H1 (cell line): ENCODE measurements at regions not wholly inside any gene's neighbourhood (a gene's known extent, or its start where the extent isn't known, plus 50 kb on each side); places are given as distances from the start of the nearest gene placed in this dataset.

Experiments used
- CTCF ChIA-PET: fragments of 300-600 bp; sonication (Branson Sonifier 250); formaldehyde crosslinking; loops from one replicate; lab custom pipeline; 2021; ENCODE audit not compliant: partially characterized antibody; lab: Charles Lee
- POLR2A ChIA-PET: fragments of 300-600 bp; sonication (Branson Sonifier 250); formaldehyde crosslinking; loops from one replicate; lab custom pipeline; 2021; ENCODE audit warnings: inconsistent platforms; ENCODE audit not compliant: partially characterized antibody; lab: Charles Lee
- DNase-seq, 2 experiments: peaks; one replicate each; pipeline versions ENCODE4 v3.0.0 to v3.0.0-alpha.2; 2010 to 2022; ENCODE audit warnings: low spot score in 2 of 2, low read depth in 1 of 2, mixed read lengths in 1 of 2
- FAIRE-seq: peaks from 2 replicates; lab custom pipeline; 2011; peaks lifted over from hg19 to GRCh38; lab: Jason Lieb, UNC
- H2AFZ ChIP-seq: 2 replicates; pipeline ENCODE4 v1.8.1; 2012; ENCODE audit warnings: low read length, inconsistent platforms
- H2AK5ac ChIP-seq: 2 replicates; pipeline ENCODE4 v1.6.1; 2013; ENCODE audit warnings: low read depth, low read length
- H2BK120ac ChIP-seq: replicated peaks from 2 replicates; pipeline ENCODE3; 2013; ENCODE audit warnings: low read depth, low read length, inconsistent platforms
- H2BK12ac ChIP-seq: 2 replicates; pipeline ENCODE4 v1.6.1; 2013; ENCODE audit warnings: low read depth, low read length
- H2BK15ac ChIP-seq: 2 replicates; pipeline ENCODE4 v1.6.1; 2013; ENCODE audit warnings: low read length
- H2BK20ac ChIP-seq: 2 replicates; pipeline ENCODE4 v1.6.1; 2013; ENCODE audit warnings: low read length
- H2BK5ac ChIP-seq: 2 replicates; pipeline ENCODE4 v1.6.1; 2013; ENCODE audit warnings: low read depth, low read length
- H3K14ac ChIP-seq: 2 replicates; pipeline ENCODE4 v1.6.1; 2013; ENCODE audit warnings: inconsistent platforms; ENCODE audit not compliant: insufficient read length
- H3K18ac ChIP-seq: 2 replicates; pipeline ENCODE4 v1.6.1; 2013; ENCODE audit warnings: low read length; ENCODE audit errors: extremely low read depth
- H3K23ac ChIP-seq: 2 replicates; pipeline ENCODE4 v1.6.1; 2013; ENCODE audit warnings: inconsistent platforms; ENCODE audit not compliant: insufficient read length
- H3K23me2 ChIP-seq: 2 replicates; pipeline ENCODE4 v1.6.1; 2013; ENCODE audit warnings: low read depth, low read length
- H3K27ac ChIP-seq: 2 replicates; pipeline ENCODE4 v1.6.1; 2011; ENCODE audit warnings: low read depth, low read length, inconsistent platforms
- H3K27me3 ChIP-seq, 4 experiments: replicated peaks in 1 of 4; 1 replicate in 1 of 4; 2 replicates in 3 of 4; pipeline versions ENCODE4 v1.6.1 to v1.8.1; 2011 to 2013; ENCODE audit warnings: low read length in 3 of 4, mild to moderate bottlenecking in 3 of 4, inconsistent platforms in 2 of 4, mixed read lengths in 2 of 4, moderate library complexity in 1 of 4; ENCODE audit not compliant: control insufficient read depth in 3 of 4, insufficient read depth in 3 of 4; ENCODE audit errors: extremely low read depth in 1 of 4
- H3K36me3 ChIP-seq, 4 experiments: 2 replicates each; pipeline versions ENCODE4 v1.6.1 to v1.8.1; 2011 to 2013; ENCODE audit warnings: mild to moderate bottlenecking in 4 of 4, low read length in 3 of 4, moderate library complexity in 2 of 4, control low read depth in 1 of 4, inconsistent platforms in 1 of 4; ENCODE audit not compliant: insufficient read depth in 4 of 4, control insufficient read depth in 2 of 4
- H3K4ac ChIP-seq: replicated peaks from 2 replicates; pipeline ENCODE3; 2013; ENCODE audit warnings: low read length, low read depth, mixed read lengths, inconsistent platforms; ENCODE audit not compliant: insufficient read length
- H3K4me1 ChIP-seq, 4 experiments: replicated peaks in 1 of 4; 1 replicate in 1 of 4; 2 replicates in 3 of 4; pipeline versions ENCODE4 v1.6.1 to v1.8.1; 2011 to 2013; ENCODE audit warnings: low read length in 3 of 4, inconsistent platforms in 2 of 4, mixed read lengths in 1 of 4; ENCODE audit not compliant: insufficient read depth in 4 of 4, control insufficient read depth in 3 of 4
- H3K4me2 ChIP-seq, 2 experiments: 2 replicates each; pipeline versions ENCODE4 v1.6.1 to v1.8.1; 2011 to 2013; ENCODE audit warnings: low read depth in 2 of 2, low read length in 2 of 2, control low read depth in 1 of 2, inconsistent platforms in 1 of 2, mild to moderate bottlenecking in 1 of 2; ENCODE audit not compliant: insufficient read depth in 1 of 2
- H3K4me3 ChIP-seq, 4 experiments: fragments of 200-600, 300-600 bp in 1 of 4; sonication (generic), shearing (Covaris generic), sonication (Bioruptor Twin) in 1 of 4; 2 replicates each; pipeline versions ENCODE4 v1.5.1 to v1.8.1; 2011 to 2016; ENCODE audit warnings: low read length in 4 of 4, low read depth in 3 of 4, control low read depth in 2 of 4, inconsistent platforms in 2 of 4, mild to moderate bottlenecking in 2 of 4, mixed read lengths in 1 of 4, moderate library complexity in 1 of 4; ENCODE audit not compliant: insufficient read depth in 2 of 4; ENCODE audit errors: extremely low read depth in 1 of 4
- H3K56ac ChIP-seq: replicated peaks from 2 replicates; pipeline ENCODE3; 2013; ENCODE audit warnings: low read depth, mild to moderate bottlenecking, mixed read lengths, low read length, inconsistent platforms; ENCODE audit not compliant: insufficient read length
- H3K79me1 ChIP-seq: 2 replicates; pipeline ENCODE4 v1.6.1; 2013; ENCODE audit warnings: low read depth, low read length, control low read depth
- H3K79me2 ChIP-seq, 2 experiments: 2 replicates each; pipeline versions ENCODE4 v1.6.1 to v1.8.1; 2012 to 2013; ENCODE audit warnings: low read length in 2 of 2, mild to moderate bottlenecking in 2 of 2, inconsistent platforms in 1 of 2; ENCODE audit not compliant: insufficient read depth in 2 of 2, control insufficient read depth in 1 of 2
- H3K9ac ChIP-seq, 4 experiments: replicated peaks in 1 of 4; 1 replicate in 1 of 4; 2 replicates in 3 of 4; pipeline versions ENCODE4 v1.6.1 to v1.8.1; 2011 to 2013; ENCODE audit warnings: low read depth in 3 of 4, low read length in 3 of 4, control low read depth in 2 of 4, mild to moderate bottlenecking in 2 of 4, moderate library complexity in 2 of 4, inconsistent platforms in 1 of 4; ENCODE audit errors: extremely low read depth in 1 of 4
- H3K9me3 ChIP-seq, 2 experiments: 2 replicates each; pipeline versions ENCODE4 v1.6.1 to v1.8.1; 2012 to 2013; ENCODE audit warnings: mild to moderate bottlenecking in 2 of 2, moderate library complexity in 2 of 2, control low read depth in 1 of 2, inconsistent platforms in 1 of 2, low read depth in 1 of 2, low read length in 1 of 2, mixed read lengths in 1 of 2; ENCODE audit not compliant: insufficient read depth in 2 of 2
- H4K20me1 ChIP-seq, 2 experiments: replicated peaks in 1 of 2; 2 replicates each; pipeline versions ENCODE3 to v1.8.1; 2011 to 2013; ENCODE audit warnings: inconsistent platforms in 2 of 2, low read length in 2 of 2, mild to moderate bottlenecking in 1 of 2; ENCODE audit not compliant: insufficient read depth in 2 of 2, control insufficient read depth in 1 of 2
- H4K5ac ChIP-seq: 2 replicates; pipeline ENCODE4 v1.6.1; 2013; ENCODE audit warnings: low read length, low read depth, mixed read lengths, inconsistent platforms; ENCODE audit not compliant: insufficient read length
- H4K8ac ChIP-seq: 2 replicates; pipeline ENCODE4 v1.8.0; 2013; ENCODE audit warnings: mild to moderate bottlenecking, moderate library complexity, low read length, inconsistent platforms; ENCODE audit not compliant: insufficient read depth; ENCODE audit errors: extremely low read depth
- H4K91ac ChIP-seq: replicated peaks from 2 replicates; pipeline ENCODE3; 2013; ENCODE audit warnings: low read length, mixed read lengths, inconsistent platforms; ENCODE audit not compliant: insufficient read length
- EGR1 ChIP-seq: IDR thresholded peaks from 2 replicates; pipeline ENCODE4 v1.6.1; 2011; ENCODE audit warnings: low read depth, low read length, borderline replicate concordance
- JUND ChIP-seq: IDR thresholded peaks from 2 replicates; pipeline ENCODE4 v1.6.1; 2011; ENCODE audit warnings: mild to moderate bottlenecking, improper control_type of control experiment, low read length
- KDM4A ChIP-seq: IDR thresholded peaks from one replicate; pipeline ENCODE4 v1.7.1; 2012; ENCODE audit warnings: low read depth, mild to moderate bottlenecking, moderate library complexity, low read length, inconsistent platforms; ENCODE audit not compliant: severe bottlenecking
- NANOG ChIP-seq: IDR thresholded peaks from 2 replicates; pipeline ENCODE4 v1.6.1; 2011; ENCODE audit warnings: low read length, low read depth, mild to moderate bottlenecking, inconsistent platforms; ENCODE audit not compliant: insufficient read depth, poor library complexity, severe bottlenecking
- SIX5 ChIP-seq: IDR thresholded peaks from 2 replicates; pipeline ENCODE4 v1.6.1; 2011; ENCODE audit warnings: mild to moderate bottlenecking, low read depth, low read length
- TBP ChIP-seq: IDR thresholded peaks from 2 replicates; pipeline ENCODE4 v1.6.1; 2011; ENCODE audit warnings: low read depth, low read length, improper control_type of control experiment
- TEAD4 ChIP-seq: IDR thresholded peaks from 2 replicates; pipeline ENCODE4 v1.6.1; 2012; ENCODE audit warnings: low read depth, low read length, inconsistent platforms, mixed read lengths
- ZNF274 ChIP-seq: IDR thresholded peaks from 2 replicates; pipeline ENCODE4 v1.7.0; 2012; ENCODE audit warnings: low read length, borderline replicate concordance; ENCODE audit errors: extremely low read depth
- whole genome bisulfite sequencing, 2 experiments: shearing (Covaris generic) in 1 of 2; methylation state at CpG; one replicate each; pipeline versions ENCODE4 v1.1.6 to v1.1.7; 2013 to 2015; ENCODE audit warnings: low lambda C conversion rate in 2 of 2, mixed read lengths in 2 of 2, inconsistent platforms in 1 of 2, low coverage in 1 of 2, missing lambda C conversion rate in 1 of 2; ENCODE audit not compliant: insufficient replicate concordance in 2 of 2, insufficient coverage in 1 of 2, insufficient read length in 1 of 2; ENCODE audit errors: extremely low coverage in 1 of 2, missing lambda C conversion rate in 1 of 2; 5-methylcytosine and 5-hydroxymethylcytosine counted together
- TF ChIP-seq, protein P1 (sequence below): IDR thresholded peaks from 2 replicates; pipeline ENCODE4 v1.6.1; 2011; ENCODE audit warnings: low read depth, mild to moderate bottlenecking, low read length; ENCODE audit not compliant: insufficient read depth

DNA sequence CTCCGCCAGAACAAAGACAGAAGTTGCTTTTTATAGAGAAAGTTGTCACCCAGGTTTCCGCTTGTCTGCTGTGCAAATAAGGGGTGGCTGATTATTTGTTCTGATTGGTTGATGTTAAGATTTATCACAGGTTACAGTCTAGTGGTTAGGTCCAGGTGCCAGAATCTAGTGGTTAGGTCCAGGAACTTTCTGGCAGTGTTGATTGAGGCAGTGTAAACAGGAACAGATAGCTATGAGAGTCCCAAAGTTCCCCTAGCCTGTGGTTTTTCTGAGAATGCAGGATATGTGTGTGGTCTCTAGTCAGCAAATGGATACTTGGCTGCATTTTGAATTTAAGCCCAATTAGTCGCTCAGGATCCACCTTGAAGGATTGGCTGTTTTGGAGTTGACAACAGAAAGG, 148.0 kb downstream of the TMEM200A start:
- H2AFZ ChIP-seq, result 0 out of 2 replicates have a peak overlapping the region, but pooled peaks have one; percentile 80
- H3K36me3 ChIP-seq, result no peaks in the 10 kb centered on the region
- no peaks in the 10 kb centered on the region for H3K4me1 ChIP-seq
- no peak overlapping the region for H2BK20ac ChIP-seq
- H4K8ac ChIP-seq, result no peak overlapping the region
- no peak overlapping the region for H2BK120ac ChIP-seq
- H3K23ac ChIP-seq, result no peak overlapping the region
- no peak overlapping the region for H4K91ac ChIP-seq
- no peaks in the 10 kb centered on the region for H3K79me1 ChIP-seq
- no peak overlapping the region for H2AK5ac ChIP-seq
- no peaks in the 10 kb centered on the region for H3K79me2 ChIP-seq
- no peak overlapping the region for H4K5ac ChIP-seq
- 83% methylated on average over 3 of the region's 3 CpGs; no CpG with 5 or more reads in 1 of the 2 experiments for WGBS, 2 experiments
- H3K27ac ChIP-seq, result no peak overlapping the region
- H3K23me2 ChIP-seq, result no peaks in the 10 kb centered on the region
- DNase-seq (no peak), FAIRE-seq (no peak)
- H3K4ac ChIP-seq, result no peak overlapping the region
- H2BK12ac ChIP-seq, result no peak overlapping the region
- H3K56ac ChIP-seq, result no peak overlapping the region
- TF ChIP-seq EGR1 (no peak), NANOG (no peak), TBP (no peak), ZNF274 (no peak), KDM4A (no peak), TEAD4 (no peak), SIX5 (no peak), JUND (no peak)
- TF ChIP-seq, protein P1, sequence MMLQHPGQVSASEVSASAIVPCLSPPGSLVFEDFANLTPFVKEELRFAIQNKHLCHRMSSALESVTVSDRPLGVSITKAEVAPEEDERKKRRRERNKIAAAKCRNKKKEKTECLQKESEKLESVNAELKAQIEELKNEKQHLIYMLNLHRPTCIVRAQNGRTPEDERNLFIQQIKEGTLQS, result no peak
- H3K9me3 ChIP-seq, result no peaks in the 10 kb centered on the region
- H2BK15ac ChIP-seq, result no peak overlapping the region
- no peak overlapping the region for H3K18ac ChIP-seq
- H4K20me1 ChIP-seq, result no peaks in the 10 kb centered on the region
- no peak overlapping the region for H3K4me2 ChIP-seq
- ChIA-PET POLR2A (no interaction called here), CTCF (no interaction called here)
- H3K14ac ChIP-seq, result no peak overlapping the region
- no peak overlapping the region for H2BK5ac ChIP-seq
- H3K27me3 ChIP-seq, result peaks cover 0 to 2% (median 0%) of the 10 kb centered on the region in 4 experiments; a peak in 1 of 7 replicates
- no peak overlapping the region for H3K4me3 ChIP-seq
- no peak overlapping the region for H3K9ac ChIP-seq
